SK-N-SH (cell line): ENCODE measurements at regions not wholly inside any gene's neighbourhood (a gene's known extent, or its start where the extent isn't known, plus 50 kb on each side); places are given as distances from the start of the nearest gene placed in this dataset.

ENCODE experiments used
- CTCF ChIA-PET: fragments of 300-600, 350-600 bp; formaldehyde crosslinking; extraction: SDS; loops from one replicate; lab custom pipeline; 2021; lab: Yijun Ruan, JAX
- POLR2A ChIA-PET: fragments of 350-600 bp; sonication (Branson Sonifier 250); formaldehyde crosslinking; extraction: SDS; loops from one replicate; lab custom pipeline; 2020; ENCODE audit warnings: antibody characterized with exemption, inconsistent platforms; lab: Yijun Ruan, JAX
- DNase-seq: peaks from one replicate; pipeline ENCODE4 v3.0.0; 2012
- H2AFZ ChIP-seq: fragments of 200-600 bp; sonication (generic); 2 replicates; pipeline ENCODE4 v1.8.1; 2016; ENCODE audit warnings: antibody characterized with exemption, mild to moderate bottlenecking, low read depth
- H3F3A ChIP-seq: fragments of 200-600 bp; sonication (generic); replicated peaks from 2 replicates; pipeline ENCODE3; 2016; ENCODE audit warnings: antibody characterized with exemption, mild to moderate bottlenecking; ENCODE audit not compliant: insufficient read depth
- H3K27ac ChIP-seq, 2 experiments: fragments of 200-500 bp in 1 of 2; fragments of 200-600 bp in 1 of 2; sonication (Bioruptor generic) in 1 of 2; sonication (generic), shearing (Covaris generic) in 1 of 2; 2 replicates each; pipeline versions ENCODE4 v1.5.1 to v1.6.1; 2014 to 2016; ENCODE audit warnings: low read depth in 2 of 2, inconsistent platforms in 1 of 2, low read length in 1 of 2, mild to moderate bottlenecking in 1 of 2, mixed read lengths in 1 of 2
- H3K27me3 ChIP-seq: fragments of 200-600 bp; sonication (generic), shearing (Covaris generic); 2 replicates; pipeline ENCODE4 v1.6.1; 2016; ENCODE audit warnings: mixed run types; ENCODE audit not compliant: insufficient read depth
- H3K36me3 ChIP-seq, 2 experiments: fragments of 200-500 bp in 1 of 2; fragments of 200-600 bp in 1 of 2; sonication (Bioruptor generic) in 1 of 2; sonication (generic) in 1 of 2; replicated peaks in 1 of 2; 2 replicates each; pipeline versions ENCODE3 to v1.5.1; 2014 to 2016; ENCODE audit warnings: low read length in 1 of 2, mild to moderate bottlenecking in 1 of 2; ENCODE audit not compliant: insufficient read depth in 2 of 2, control insufficient read depth in 1 of 2
- H3K4me1 ChIP-seq, 2 experiments: fragments of 200-500 bp in 1 of 2; fragments of 200-600 bp in 1 of 2; sonication (Bioruptor generic) in 1 of 2; sonication (generic), shearing (Covaris generic) in 1 of 2; 2 replicates each; pipeline versions ENCODE4 v1.5.1 to v1.6.1; 2014 to 2016; ENCODE audit warnings: low read depth in 1 of 2, low read length in 1 of 2, mixed run types in 1 of 2; ENCODE audit not compliant: insufficient read depth in 2 of 2, control insufficient read depth in 1 of 2
- H3K4me2 ChIP-seq: fragments of 200-600 bp; sonication (generic), shearing (Covaris generic); 2 replicates; pipeline ENCODE4 v1.6.1; 2017; ENCODE audit warnings: mixed run types
- H3K4me3 ChIP-seq, 2 experiments: fragments of 200-500 bp in 1 of 2; fragments of 200-600 bp in 1 of 2; sonication (Bioruptor generic) in 1 of 2; sonication (generic), shearing (Covaris generic) in 1 of 2; 2 replicates each; pipeline versions ENCODE4 v1.5.1 to v1.8.1; 2014 to 2016; ENCODE audit warnings: low read depth in 2 of 2, inconsistent platforms in 1 of 2, low read length in 1 of 2, mild to moderate bottlenecking in 1 of 2, mixed read lengths in 1 of 2, moderate library complexity in 1 of 2
- H3K79me2 ChIP-seq: fragments of 200-600 bp; sonication (generic); 2 replicates; pipeline ENCODE4 v1.8.1; 2017; ENCODE audit warnings: mild to moderate bottlenecking; ENCODE audit not compliant: insufficient read depth
- H3K9ac ChIP-seq: fragments of 200-600 bp; sonication (generic); 2 replicates; pipeline ENCODE4 v1.6.1; 2017; ENCODE audit warnings: mixed run types
- H3K9me2 ChIP-seq: fragments of 200-600 bp; sonication (generic); 2 replicates; pipeline ENCODE4 v1.6.1; 2017; ENCODE audit warnings: mixed run types
- H3K9me3 ChIP-seq: fragments of 200-600 bp; sonication (generic); 2 replicates; pipeline ENCODE4 v1.6.1; 2017; ENCODE audit warnings: mixed run types, mild to moderate bottlenecking, moderate library complexity
- H4K20me1 ChIP-seq: fragments of 200-600 bp; sonication (generic); 2 replicates; pipeline ENCODE4 v1.6.1; 2017; ENCODE audit warnings: mild to moderate bottlenecking, mixed run types; ENCODE audit not compliant: insufficient read depth
- EP300 ChIP-seq, 2 experiments: IDR thresholded peaks; 2 replicates each; pipeline versions ENCODE4 v1.4.0 to v1.6.1; 2012; ENCODE audit warnings: borderline replicate concordance in 1 of 2, low read depth in 1 of 2, low read length in 1 of 2
- EZH2phosphoT487 ChIP-seq: fragments of 200-600 bp; sonication (generic); IDR thresholded peaks from 2 replicates; pipeline ENCODE4 v1.6.1; 2017; ENCODE audit warnings: low read depth, mixed run types, mild to moderate bottlenecking, antibody characterized with exemption, moderate library complexity, borderline replicate concordance
- FOSL2 ChIP-seq: IDR thresholded peaks from 2 replicates; pipeline ENCODE4 v1.4.0; 2012; ENCODE audit warnings: low read depth, mild to moderate bottlenecking, moderate library complexity, borderline replicate concordance
- FOXM1 ChIP-seq: IDR thresholded peaks from 2 replicates; pipeline ENCODE4 v1.4.0; 2012; ENCODE audit warnings: low read depth, mild to moderate bottlenecking
- GABPA ChIP-seq: IDR thresholded peaks from 2 replicates; pipeline ENCODE4 v1.4.0; 2012; ENCODE audit warnings: low read depth, mild to moderate bottlenecking
- GATA2 ChIP-seq: sonication (generic); formaldehyde crosslinking; IDR thresholded peaks from 2 replicates; pipeline ENCODE4 v1.5.0; 2020; ENCODE audit warnings: mild to moderate bottlenecking, missing genetic modification reagents
- JUND ChIP-seq: IDR thresholded peaks from 2 replicates; pipeline ENCODE4 v1.4.0; 2012
- MEF2A ChIP-seq: IDR thresholded peaks from 2 replicates; pipeline ENCODE4 v1.4.0; 2012; ENCODE audit warnings: low read depth, borderline replicate concordance
- MXI1 ChIP-seq: IDR thresholded peaks from 2 replicates; pipeline ENCODE4 v1.6.1; 2012; ENCODE audit warnings: mild to moderate bottlenecking, low read depth, low read length, improper control_type of control experiment
- NFIC ChIP-seq: IDR thresholded peaks from 2 replicates; pipeline ENCODE4 v1.4.0; 2012; ENCODE audit warnings: borderline replicate concordance
- RAD21 ChIP-seq: IDR thresholded peaks from 2 replicates; pipeline ENCODE4 v1.6.1; 2012; ENCODE audit warnings: mild to moderate bottlenecking, low read length
- RCOR1 ChIP-seq: fragments of 150-350 bp; IDR thresholded peaks from 2 replicates; pipeline ENCODE4 v1.6.1; 2017; ENCODE audit warnings: antibody characterized with exemption, low read length
- SMC3 ChIP-seq: IDR thresholded peaks from 2 replicates; pipeline ENCODE4 v1.6.1; 2012; ENCODE audit warnings: low read depth, low read length, improper control_type of control experiment
- TCF12 ChIP-seq: IDR thresholded peaks from 2 replicates; pipeline ENCODE4 v1.4.0; 2012
- TF ChIP-seq, protein P1 (sequence below): IDR thresholded peaks from 2 replicates; pipeline ENCODE4 v1.4.0; 2012; ENCODE audit warnings: low read depth, borderline replicate concordance
- TF ChIP-seq, protein P2 (sequence below): IDR thresholded peaks from 2 replicates; pipeline ENCODE4; 2012
- TF ChIP-seq, protein P3 (sequence below): fragments of 150-350 bp; IDR thresholded peaks from 2 replicates; pipeline ENCODE4 v1.6.1; 2016; ENCODE audit warnings: mild to moderate bottlenecking, low read depth, low read length

DNA sequence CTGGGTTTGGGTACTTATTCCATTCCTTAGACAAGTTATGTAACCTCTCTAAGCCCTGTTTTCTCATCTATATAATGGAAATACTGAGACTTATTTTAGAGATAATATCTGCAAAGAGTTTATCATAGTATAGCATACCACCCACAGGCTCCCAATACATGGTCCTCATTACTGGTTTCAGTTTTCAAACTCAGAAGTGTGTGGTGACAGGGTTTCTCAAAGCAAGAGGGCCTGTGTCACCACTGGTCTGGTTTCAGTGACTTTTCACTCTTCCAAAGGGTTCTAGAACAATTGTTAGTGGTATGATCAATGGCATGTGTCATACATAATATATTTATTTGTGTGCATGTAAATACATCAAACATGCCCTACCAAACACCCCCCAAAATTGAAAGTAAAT is 89.2 kb upstream of the BMPER start (continued):
- TF ChIP-seq, protein P1, sequence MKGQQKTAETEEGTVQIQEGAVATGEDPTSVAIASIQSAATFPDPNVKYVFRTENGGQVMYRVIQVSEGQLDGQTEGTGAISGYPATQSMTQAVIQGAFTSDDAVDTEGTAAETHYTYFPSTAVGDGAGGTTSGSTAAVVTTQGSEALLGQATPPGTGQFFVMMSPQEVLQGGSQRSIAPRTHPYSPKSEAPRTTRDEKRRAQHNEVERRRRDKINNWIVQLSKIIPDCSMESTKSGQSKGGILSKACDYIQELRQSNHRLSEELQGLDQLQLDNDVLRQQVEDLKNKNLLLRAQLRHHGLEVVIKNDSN: no peak
- TF ChIP-seq MXI1 (no peak), EZH2phosphoT487 (no peak), RCOR1 (no peak), GABPA (no peak), SMC3 (no peak), TCF12 (no peak), FOSL2 (no peak), RAD21 (no peak), MEF2A (no peak), FOXM1 (no peak), EP300 (IDR thresholded peaks at IDR 0.05; ENCODE audit: borderline replicate concordance in 1 of 2, low read depth in 1 of 2, low read length in 1 of 2) (no peak), JUND (no peak)
- TF ChIP-seq, protein P2, sequence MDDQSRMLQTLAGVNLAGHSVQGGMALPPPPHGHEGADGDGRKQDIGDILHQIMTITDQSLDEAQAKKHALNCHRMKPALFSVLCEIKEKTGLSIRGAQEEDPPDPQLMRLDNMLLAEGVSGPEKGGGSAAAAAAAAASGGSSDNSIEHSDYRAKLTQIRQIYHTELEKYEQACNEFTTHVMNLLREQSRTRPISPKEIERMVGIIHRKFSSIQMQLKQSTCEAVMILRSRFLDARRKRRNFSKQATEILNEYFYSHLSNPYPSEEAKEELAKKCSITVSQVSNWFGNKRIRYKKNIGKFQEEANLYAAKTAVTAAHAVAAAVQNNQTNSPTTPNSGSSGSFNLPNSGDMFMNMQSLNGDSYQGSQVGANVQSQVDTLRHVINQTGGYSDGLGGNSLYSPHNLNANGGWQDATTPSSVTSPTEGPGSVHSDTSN: no peak

DNA sequence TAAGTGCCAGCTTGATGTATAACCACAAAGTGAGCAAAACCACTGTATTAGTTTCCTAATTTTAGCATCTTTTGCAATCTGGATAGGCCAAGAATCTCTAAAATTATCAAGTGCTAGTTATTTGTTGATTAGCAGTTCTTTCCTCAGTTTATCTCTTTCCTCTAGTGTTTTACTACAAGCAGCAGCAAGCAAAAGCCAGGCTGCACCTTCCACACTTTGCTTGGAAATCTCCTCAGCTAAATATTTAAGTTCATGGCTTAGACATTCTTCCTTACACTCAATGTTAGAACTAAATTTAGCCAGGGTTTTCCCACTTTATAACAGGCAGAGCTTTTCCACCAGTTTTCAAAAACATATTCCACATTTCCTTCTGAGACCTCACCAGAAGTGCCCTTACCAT is 85.7 kb upstream of the BMPER start:
- H3K9me2 ChIP-seq: 0 out of 2 replicates have a peak, but pooled peaks cover 4% of the 10 kb centered on the region
- TF ChIP-seq NFIC (no peak), RCOR1 (no peak), GATA2 (CRISPR knock-in tag) (no peak), SMC3 (no peak)
- TF ChIP-seq, protein P3, sequence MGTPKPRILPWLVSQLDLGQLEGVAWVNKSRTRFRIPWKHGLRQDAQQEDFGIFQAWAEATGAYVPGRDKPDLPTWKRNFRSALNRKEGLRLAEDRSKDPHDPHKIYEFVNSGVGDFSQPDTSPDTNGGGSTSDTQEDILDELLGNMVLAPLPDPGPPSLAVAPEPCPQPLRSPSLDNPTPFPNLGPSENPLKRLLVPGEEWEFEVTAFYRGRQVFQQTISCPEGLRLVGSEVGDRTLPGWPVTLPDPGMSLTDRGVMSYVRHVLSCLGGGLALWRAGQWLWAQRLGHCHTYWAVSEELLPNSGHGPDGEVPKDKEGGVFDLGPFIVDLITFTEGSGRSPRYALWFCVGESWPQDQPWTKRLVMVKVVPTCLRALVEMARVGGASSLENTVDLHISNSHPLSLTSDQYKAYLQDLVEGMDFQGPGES: no peak
- POLR2A ChIA-PET: no interaction called here
- H3K4me3 ChIP-seq: no peak overlapping the region
- H3K27me3 ChIP-seq: no peaks in the 10 kb centered on the region
- peaks cover 12% of the 10 kb centered on the region for H3K9me3 ChIP-seq
- H3F3A ChIP-seq: no peaks in the 10 kb centered on the region
- DNase-seq: no peak
- no peak overlapping the region for H3K27ac ChIP-seq
- H3K79me2 ChIP-seq: no peaks in the 10 kb centered on the region
- H4K20me1 ChIP-seq: no peaks in the 10 kb centered on the region
- no peaks in the 10 kb centered on the region for H3K36me3 ChIP-seq
- peaks cover 0 to 3% of the 10 kb centered on the region in 2 experiments; a peak in 1 of 4 replicates for H3K4me1 ChIP-seq
- no peak overlapping the region for H2AFZ ChIP-seq
- H3K4me2 ChIP-seq: no peak overlapping the region
- H3K9ac ChIP-seq: no peak overlapping the region
- CTCF ChIA-PET: interaction anchor here (1.0 to 3.0 kb wide), 2 partner anchors 12 to 101 kb away, joined by 3 to 18 read pairs; no protein-coding TSS in a partner anchor
